HCT116 (cell line): ENCODE measurements at regions not wholly inside any gene's neighbourhood (a gene's known extent, or its start where the extent isn't known, plus 50 kb on each side); places are given as distances from the start of the nearest gene placed in this dataset.

Source experiments
- ATAC-seq: fragments of 200-7000 bp; cut with Tn5 transposase; 2 replicates; pipeline ENCODE4 v1.9.1; 2020; ENCODE audit warnings: mild to moderate bottlenecking, moderate library complexity
- BruUV-seq: library from RNA; stranded (reverse); fragments of 400-500 nt; replicated peaks from 2 replicates; lab custom pipeline; 2021; lab: Mats Ljungman, UMichigan
- CTCF ChIA-PET: fragments of 300-600 bp; sonication (Branson Sonifier 250); formaldehyde crosslinking; loops from one replicate; lab custom pipeline; 2021; ENCODE audit warnings: antibody characterized with exemption; lab: Charles Lee
- POLR2A ChIA-PET: fragments of 300-600, 350-600 bp; sonication (Branson Sonifier 250); formaldehyde crosslinking; loops from one replicate; lab custom pipeline; 2021; ENCODE audit warnings: antibody characterized with exemption; lab: Charles Lee
- RAD21 ChIA-PET, 2 experiments: fragments of 300-600 bp; sonication (Branson Sonifier 250); formaldehyde crosslinking; loops; one replicate each; lab custom pipeline; 2023; ENCODE audit warnings: low total read pairs in 2 of 2; ENCODE audit not compliant: uncharacterized antibody in 2 of 2, unreplicated experiment in 2 of 2, low non-redundant PET in 1 of 2; lab: Charles Lee
- DNase-seq: peaks from one replicate; pipeline ENCODE4 v3.0.0-alpha.2; 2010; ENCODE audit warnings: low read depth, low spot score
- H2AFZ ChIP-seq: fragments of 200-600 bp; shearing (Covaris generic), sonication (generic); 2 replicates; pipeline ENCODE4 v1.6.1; 2017; ENCODE audit warnings: low read depth, mixed run types, mixed read lengths, antibody characterized with exemption, low read length; ENCODE audit not compliant: poor library complexity, severe bottlenecking
- H3K27ac ChIP-seq: 2 replicates; pipeline ENCODE4 v1.5.1; 2012; ENCODE audit warnings: low read depth, low read length
- H3K27me3 ChIP-seq: fragments of 200-600 bp; sonication (generic); 2 replicates; pipeline ENCODE4 v1.6.1; 2016; ENCODE audit warnings: mixed run types, low read length, mixed read lengths; ENCODE audit not compliant: insufficient read depth
- H3K36me3 ChIP-seq, 2 experiments: fragments of 200-500 bp in 1 of 2; fragments of 200-600 bp in 1 of 2; sonication (Bioruptor generic) in 1 of 2; sonication (generic) in 1 of 2; 2 replicates each; pipeline versions ENCODE4 v1.5.1 to v1.6.1; 2014 to 2016; ENCODE audit warnings: low read length in 2 of 2, inconsistent platforms in 1 of 2, mixed read lengths in 1 of 2, mixed run types in 1 of 2; ENCODE audit not compliant: insufficient read depth in 2 of 2, control insufficient read depth in 1 of 2
- H3K4me1 ChIP-seq, 2 experiments: fragments of 200-600 bp in 1 of 2; sonication (generic) in 1 of 2; 2 replicates each; pipeline versions ENCODE4 v1.5.1 to v1.6.1; 2012 to 2017; ENCODE audit warnings: low read length in 2 of 2, inconsistent platforms in 1 of 2, mild to moderate bottlenecking in 1 of 2, mixed read lengths in 1 of 2, mixed run types in 1 of 2, moderate library complexity in 1 of 2; ENCODE audit not compliant: insufficient read depth in 2 of 2, control insufficient read depth in 1 of 2
- H3K4me2 ChIP-seq: fragments of 200-600 bp; sonication (generic); 2 replicates; pipeline ENCODE4 v1.6.1; 2017; ENCODE audit warnings: mixed run types, low read length, mixed read lengths
- H3K4me3 ChIP-seq, 2 experiments: fragments of 200-600 bp in 1 of 2; sonication (generic) in 1 of 2; replicated peaks in 1 of 2; 2 replicates each; pipeline ENCODE4 v1.5.1; 2011 to 2016; ENCODE audit warnings: low read length in 2 of 2, control low read depth in 1 of 2, low read depth in 1 of 2, mild to moderate bottlenecking in 1 of 2, mixed read lengths in 1 of 2, mixed run types in 1 of 2
- H3K79me2 ChIP-seq: fragments of 200-600 bp; sonication (generic); 2 replicates; pipeline ENCODE4 v1.6.1; 2017; ENCODE audit warnings: mild to moderate bottlenecking, mixed run types, low read length, moderate library complexity, mixed read lengths; ENCODE audit not compliant: insufficient read depth
- H3K9ac ChIP-seq: fragments of 200-600 bp; sonication (generic); 2 replicates; pipeline ENCODE4 v1.6.1; 2016; ENCODE audit warnings: low read length, mixed read lengths
- H3K9me2 ChIP-seq: fragments of 200-600 bp; sonication (generic), shearing (Covaris generic); 2 replicates; pipeline ENCODE4 v1.6.1; 2017; ENCODE audit warnings: mixed run types, mild to moderate bottlenecking, moderate library complexity; ENCODE audit not compliant: insufficient read depth
- H3K9me3 ChIP-seq, 2 experiments: fragments of 200-500 bp in 1 of 2; fragments of 200-600 bp in 1 of 2; sonication (Bioruptor generic) in 1 of 2; sonication (generic) in 1 of 2; 2 replicates each; pipeline ENCODE4 v1.6.1; 2014 to 2017; ENCODE audit warnings: low read length in 2 of 2, mixed read lengths in 2 of 2, inconsistent platforms in 1 of 2, low read depth in 1 of 2, mild to moderate bottlenecking in 1 of 2, mixed run types in 1 of 2, moderate library complexity in 1 of 2; ENCODE audit not compliant: control insufficient read depth in 1 of 2, insufficient read depth in 1 of 2
- H4K20me1 ChIP-seq: fragments of 200-600 bp; sonication (generic), shearing (Covaris generic); 2 replicates; pipeline ENCODE4 v1.6.1; 2017; ENCODE audit warnings: mixed run types, mild to moderate bottlenecking, moderate library complexity; ENCODE audit not compliant: insufficient read depth
- ATF3 ChIP-seq: IDR thresholded peaks from 2 replicates; pipeline ENCODE4 v1.6.1; 2012
- CBX3 ChIP-seq: IDR thresholded peaks from 2 replicates; pipeline ENCODE4 v1.6.1; 2012; ENCODE audit warnings: low read depth
- CEBPB ChIP-seq: IDR thresholded peaks from 2 replicates; pipeline ENCODE4 v1.6.1; 2012; ENCODE audit warnings: low read depth
- CTCF ChIP-seq, 3 experiments: fragments of 200-600 bp in 1 of 3; sonication (generic) in 1 of 3; IDR thresholded peaks in 2 of 3; conservative IDR thresholded peaks in 1 of 3; 2 replicates each; pipeline ENCODE4 v1.5.1; 2012 to 2017; ENCODE audit warnings: low read depth in 2 of 3, low read length in 2 of 3, antibody characterized with exemption in 1 of 3, borderline replicate concordance in 1 of 3, control low read depth in 1 of 3, mild to moderate bottlenecking in 1 of 3, mixed read lengths in 1 of 3, mixed run types in 1 of 3, moderate library complexity in 1 of 3; ENCODE audit not compliant: insufficient read depth in 1 of 3
- EGR1 ChIP-seq: IDR thresholded peaks from 2 replicates; pipeline ENCODE4 v1.6.1; 2012; ENCODE audit warnings: low read depth
- ELF1 ChIP-seq: IDR thresholded peaks from 2 replicates; pipeline ENCODE4 v1.6.1; 2012; ENCODE audit warnings: low read depth, borderline replicate concordance
- EZH2 ChIP-seq: fragments of 200-600 bp; sonication (generic); IDR thresholded peaks from 2 replicates; pipeline ENCODE4 v1.6.1; 2017; ENCODE audit warnings: antibody characterized with exemption, mixed run types
- EZH2phosphoT487 ChIP-seq: fragments of 200-600 bp; IDR thresholded peaks from 2 replicates; pipeline ENCODE4 v1.6.1; 2018; ENCODE audit warnings: antibody characterized with exemption, borderline replicate concordance
- JUND ChIP-seq: IDR thresholded peaks from 2 replicates; pipeline ENCODE4 v1.6.1; 2012
- MAX ChIP-seq: IDR thresholded peaks from 2 replicates; pipeline ENCODE4 v1.6.1; 2012
- POLR2A ChIP-seq: IDR thresholded peaks from 2 replicates; pipeline ENCODE4 v1.7.0; 2011; ENCODE audit warnings: borderline replicate concordance; ENCODE audit not compliant: insufficient read depth, insufficient read length; ENCODE audit errors: extremely low read depth
- POLR2AphosphoS5 ChIP-seq: IDR thresholded peaks from 2 replicates; pipeline ENCODE4 v1.6.1; 2011; ENCODE audit warnings: mild to moderate bottlenecking, low read depth, low read length, moderate library complexity
- RAD21 ChIP-seq: IDR thresholded peaks from 2 replicates; pipeline ENCODE4 v1.6.1; 2012; ENCODE audit warnings: low read depth, mild to moderate bottlenecking
- REST ChIP-seq: IDR thresholded peaks from 2 replicates; pipeline ENCODE4 v1.6.1; 2012; ENCODE audit warnings: low read depth
- SP1 ChIP-seq: IDR thresholded peaks from 2 replicates; pipeline ENCODE4 v1.6.1; 2012; ENCODE audit warnings: low read depth
- TCF7L2 ChIP-seq: IDR thresholded peaks from 2 replicates; pipeline ENCODE4 v1.7.0; 2011; ENCODE audit warnings: borderline replicate concordance, inconsistent platforms; ENCODE audit not compliant: insufficient read depth, insufficient read length; ENCODE audit errors: extremely low read depth
- YY1 ChIP-seq: IDR thresholded peaks from 2 replicates; pipeline ENCODE4 v1.6.1; 2011; ENCODE audit warnings: low read length, low read depth, moderate library complexity, mild to moderate bottlenecking; ENCODE audit not compliant: insufficient replicate concordance; ENCODE audit errors: extremely low read depth
- ZFX ChIP-seq: fragments of 450-650 bp; IDR thresholded peaks from 2 replicates; pipeline ENCODE4 v1.6.1; 2017
- intact Hi-C: fragments of 100-400 bp; cut with micrococcal nuclease; formaldehyde crosslinking; loops from 2 replicates; pipeline ENCODE4 v1.10.0; 2022

- no peak overlapping the region for H3K27ac ChIP-seq
- H3K4me1 ChIP-seq, result no peaks in the 10 kb centered on the region
- no peak overlapping the region for H3K4me3 ChIP-seq
- no peak overlapping the region for H3K9ac ChIP-seq
- RAD21 ChIA-PET, result no interaction called here
- H3K9me3 ChIP-seq, result no peaks in the 10 kb centered on the region
- H3K9me2 ChIP-seq, result no peaks in the 10 kb centered on the region
- no peaks in the 10 kb centered on the region for H3K36me3 ChIP-seq
- H3K4me2 ChIP-seq, result no peak overlapping the region
- ATAC-seq, result no peak
- H2AFZ ChIP-seq, result no peak overlapping the region
- no peak for TF ChIP-seq EZH2phosphoT487
- TF ChIP-seq CBX3, result no peak
- no peak for TF ChIP-seq ATF3
- TF ChIP-seq YY1, result no peak
- no peak for TF ChIP-seq ELF1
- TF ChIP-seq MAX, result no peak
- no peak for TF ChIP-seq SP1
- no peak for TF ChIP-seq EZH2
- TF ChIP-seq EGR1, result no peak
- TF ChIP-seq CEBPB, result no peak
- no peak for TF ChIP-seq POLR2AphosphoS5
- no peak for TF ChIP-seq JUND
- BruUV-seq, result no TSS peak
- CTCF ChIA-PET, result no interaction called here
- no peaks in the 10 kb centered on the region for H3K27me3 ChIP-seq
- POLR2A ChIA-PET, result no interaction called here
- intact Hi-C loops, result no loop called here
- H4K20me1 ChIP-seq, result no peaks in the 10 kb centered on the region
- no peak for DNase-seq
- no peaks in the 10 kb centered on the region for H3K79me2 ChIP-seq
These were observed 228.0 kb upstream of the GPR149 start for GRCh38 chr3:154658000-154658399.

GRCh38 chr3:154657218-154657617 is 227.2 kb upstream of the GPR149 start:
- no peaks in the 10 kb centered on the region for H4K20me1 ChIP-seq
- ChIA-PET POLR2A (no interaction called here), CTCF (no interaction called here), RAD21 (no interaction called here)
- no peaks in the 10 kb centered on the region for H3K4me1 ChIP-seq
- ATAC-seq (no peak), DNase-seq (no peak)
- no peak overlapping the region for H3K4me3 ChIP-seq
- no peaks in the 10 kb centered on the region for H3K27me3 ChIP-seq
- H2AFZ ChIP-seq, result no peak overlapping the region
- H3K9me3 ChIP-seq, result no peaks in the 10 kb centered on the region
- no peaks in the 10 kb centered on the region for H3K79me2 ChIP-seq
- H3K27ac ChIP-seq, result no peak overlapping the region
- H3K9me2 ChIP-seq, result no peaks in the 10 kb centered on the region
- no peaks in the 10 kb centered on the region for H3K36me3 ChIP-seq
- H3K9ac ChIP-seq, result no peak overlapping the region
- no TSS peak for BruUV-seq
- intact Hi-C loops, result no loop called here
- H3K4me2 ChIP-seq, result no peak overlapping the region
- TF ChIP-seq ZFX, result no peak
- TF ChIP-seq CTCF (IDR thresholded peaks at IDR 0.05 in 2 of 3, conservative IDR thresholded peaks at IDR 0.05 in 1 of 3; ENCODE audit: borderline replicate concordance in 1 of 3, insufficient read depth in 1 of 3, low read depth in 2 of 3, low read length in 2 of 3), result no peak
- TF ChIP-seq POLR2AphosphoS5, result no peak
- TF ChIP-seq RAD21, result no peak
- no peak for TF ChIP-seq MAX
- TF ChIP-seq TCF7L2, result no peak
- TF ChIP-seq REST, result no peak
- no peak for TF ChIP-seq POLR2A
- no peak for TF ChIP-seq CBX3
